ENCODE measurements at regions not wholly inside any gene's neighbourhood (a gene's known extent, or its start where the extent isn't known, plus 50 kb on each side); places are given as distances from the start of the nearest gene placed in this dataset.
"Not testable (repeated sequence)": the region's sequence is repeated elsewhere in the genome, so short reads cannot be mapped to it uniquely, and the experiment has no call there.

DNA sequence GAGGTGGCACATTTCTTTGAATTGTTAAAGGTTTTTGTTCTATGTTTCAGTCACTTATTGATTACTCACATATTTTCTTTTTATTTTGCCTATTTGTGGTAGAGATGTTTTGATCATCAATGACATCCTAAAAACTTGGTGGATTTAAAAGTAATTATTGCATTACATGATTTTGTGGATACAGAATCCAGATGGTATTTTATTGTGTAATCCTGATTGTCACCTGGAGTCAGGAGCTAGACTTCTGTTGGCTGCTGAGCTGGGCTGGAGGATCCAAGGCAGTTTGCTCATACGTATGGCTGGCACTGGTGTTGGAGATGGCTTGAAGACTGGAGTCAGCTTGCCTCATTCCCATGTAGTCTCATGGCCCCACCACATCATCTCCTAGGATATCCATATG lies 1009.6 kb upstream of the PCDH7 start:
- DNase-seq: no peak

DNA sequence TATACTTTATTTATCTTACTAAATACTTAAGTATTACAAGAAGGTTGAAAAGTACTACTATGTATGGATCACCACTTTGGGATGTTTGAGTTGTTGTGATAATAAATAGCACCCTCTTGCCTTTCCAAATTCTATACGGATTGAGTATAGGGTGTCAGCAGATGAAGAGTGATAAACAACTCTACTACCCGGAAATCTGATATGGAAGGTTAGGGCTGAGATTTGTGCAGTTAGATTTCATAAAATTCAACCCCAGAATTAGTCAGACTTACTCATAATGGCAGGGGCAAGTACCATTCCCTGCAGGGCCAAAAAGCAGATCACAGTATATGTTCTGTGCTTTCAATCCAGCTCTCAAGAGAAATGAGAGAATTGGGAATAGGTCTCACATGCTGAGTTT lies 1008.9 kb upstream of the PCDH7 start:
- no peak for DNase-seq

DNA sequence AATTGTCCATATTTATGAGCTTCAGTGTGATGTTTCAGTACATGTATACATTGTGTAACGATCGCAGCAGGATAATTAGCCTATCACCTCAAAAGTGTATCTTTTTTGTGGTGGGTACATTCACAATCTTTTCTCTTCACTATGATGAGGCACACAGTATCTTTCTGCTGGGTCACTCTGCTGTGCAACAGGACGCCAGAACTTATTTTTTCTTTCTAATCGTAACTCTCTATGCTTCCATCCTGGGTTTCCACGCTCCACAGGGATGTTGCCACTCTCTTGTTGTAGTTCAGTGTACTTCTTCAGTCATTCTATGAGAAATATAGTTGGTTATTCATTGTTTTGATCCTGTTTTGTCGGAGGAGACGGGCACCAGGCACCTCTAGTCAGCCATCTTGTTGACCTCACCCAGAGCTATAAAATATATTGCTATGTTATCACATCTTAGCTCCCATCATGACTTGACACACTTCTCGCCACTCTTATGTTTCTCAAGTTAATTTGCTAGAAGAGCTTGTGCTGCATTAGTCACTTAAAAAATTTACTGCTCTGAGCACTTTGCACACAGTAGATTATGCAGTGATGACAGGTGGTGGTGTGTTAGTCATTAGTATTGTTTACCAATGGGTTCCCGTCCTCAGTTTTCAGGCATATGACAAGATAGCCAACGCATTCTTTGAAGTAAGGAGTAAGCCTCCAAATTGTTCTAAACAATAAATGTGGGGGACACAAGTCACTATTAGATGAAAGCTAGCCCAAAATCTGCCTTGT lies 1002.7 kb upstream of the PCDH7 start:
- no peak for DNase-seq

DNA sequence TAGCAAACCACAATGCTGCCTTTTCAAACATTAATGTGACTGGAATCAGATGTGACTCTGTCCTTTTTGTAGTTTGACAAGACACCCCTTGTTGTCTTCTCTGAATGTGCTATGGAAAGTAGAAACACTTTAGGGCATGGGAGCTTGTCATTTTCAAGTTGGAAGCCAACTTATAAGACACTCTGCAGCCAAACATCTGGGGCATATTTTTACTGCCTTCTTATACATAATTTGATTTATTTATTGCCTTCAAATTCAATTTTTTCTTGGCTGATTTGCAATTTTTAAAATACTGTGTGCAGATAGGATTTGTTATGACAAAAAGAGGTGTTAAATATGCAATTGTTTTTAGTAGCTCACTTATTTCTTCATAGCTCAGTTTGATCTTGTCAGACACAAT lies 1002.0 kb upstream of the PCDH7 start:
- DNase-seq: no peak

DNA sequence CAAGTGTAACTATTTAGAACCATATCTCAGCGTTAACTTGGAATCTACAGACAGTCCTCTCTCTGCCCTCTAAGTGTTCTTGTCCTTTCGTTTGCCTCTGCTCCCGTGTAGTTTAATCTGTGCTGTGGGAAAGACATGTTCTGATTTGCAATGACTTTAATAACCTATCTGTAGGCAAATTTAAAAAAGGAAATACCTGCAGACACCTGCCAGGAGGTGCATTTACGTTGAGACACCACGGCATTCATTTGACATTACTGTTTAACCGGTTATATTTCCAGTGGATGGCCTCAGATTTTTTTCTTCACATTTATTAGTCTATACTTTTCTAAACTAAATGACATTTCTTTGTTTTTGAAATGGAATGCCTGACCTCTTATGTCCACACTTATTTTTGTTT lies 997.9 kb upstream of the PCDH7 start:
- DNase-seq: no peak

DNA sequence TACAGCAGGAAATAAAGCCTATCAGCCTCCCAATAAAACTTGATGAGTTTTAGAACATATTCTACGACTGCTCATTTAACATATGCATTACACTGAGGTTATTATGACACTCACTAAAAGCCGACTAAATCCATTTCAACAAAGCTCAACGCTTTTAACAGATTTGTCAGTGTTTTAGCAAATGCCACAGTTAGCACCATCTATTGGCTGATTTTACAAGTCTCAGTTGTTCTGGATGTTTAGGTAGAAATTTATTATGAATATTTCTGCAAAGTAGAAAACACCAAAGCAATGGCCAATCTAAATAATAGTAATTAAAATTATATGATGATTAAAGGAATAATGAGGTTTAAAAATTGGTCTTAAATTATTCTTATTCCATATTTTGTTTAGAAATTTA lies 993.2 kb upstream of the PCDH7 start:
- DNase-seq: no peak

DNA sequence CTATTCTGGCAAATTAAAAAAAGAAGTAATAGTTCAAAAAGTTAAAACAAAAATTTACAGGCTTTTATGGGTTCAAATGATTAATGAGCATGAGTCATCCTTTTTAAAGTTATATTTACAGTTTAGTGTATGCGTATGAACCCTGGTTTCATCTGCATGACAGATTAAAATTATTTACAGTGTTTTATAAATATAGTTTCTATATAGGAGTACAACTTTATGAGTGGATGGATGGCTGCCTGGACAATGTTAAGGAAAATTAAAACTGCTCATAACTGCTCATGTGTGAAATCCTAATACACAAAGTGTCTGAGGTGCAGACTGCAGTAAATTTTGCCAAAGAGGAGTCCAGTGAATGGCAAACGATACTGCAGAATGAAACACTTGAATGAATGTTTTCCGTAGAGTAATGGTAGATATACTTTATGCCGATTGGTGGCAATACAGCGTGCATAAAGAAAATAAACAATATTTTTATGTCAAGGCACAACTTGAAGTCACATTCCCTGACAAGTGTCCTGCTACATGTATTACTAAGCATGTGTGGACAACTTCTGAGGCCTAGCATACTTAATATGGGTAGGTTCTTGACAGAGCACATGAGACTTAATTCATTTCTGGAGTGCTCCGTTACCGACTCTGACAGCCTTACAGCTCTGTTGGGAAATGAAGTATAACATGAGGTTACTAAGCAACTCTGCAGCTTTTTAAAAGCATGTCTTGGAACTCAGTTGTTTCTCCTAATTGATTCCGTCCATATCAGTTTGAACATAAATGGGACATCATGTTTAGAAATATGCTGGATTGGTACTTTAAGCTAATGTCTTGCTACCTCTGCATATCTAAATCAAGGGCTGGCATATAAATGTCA lies 985.6 kb upstream of the PCDH7 start:
- DNase-seq: no peak

DNA sequence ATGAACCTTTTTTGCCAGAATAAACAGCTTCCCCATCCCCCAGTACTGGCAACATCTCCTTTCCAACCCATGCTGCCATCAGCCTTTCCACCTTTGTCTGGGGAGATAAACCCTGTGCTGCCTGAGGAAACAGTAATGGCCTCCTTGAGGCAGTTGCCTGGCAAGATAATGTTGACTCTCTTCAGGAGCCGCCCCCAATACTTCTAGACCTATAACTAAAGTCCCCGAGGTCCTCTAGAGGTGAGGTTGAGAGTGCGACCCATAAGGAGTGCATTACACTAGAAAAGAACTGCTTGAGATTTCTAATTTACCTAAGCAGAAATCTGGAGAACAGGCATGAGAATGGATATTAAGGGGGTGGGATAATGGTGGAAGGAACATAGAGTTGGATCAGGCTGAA lies 963.2 kb upstream of the PCDH7 start:
- DNase-seq: no peak

DNA sequence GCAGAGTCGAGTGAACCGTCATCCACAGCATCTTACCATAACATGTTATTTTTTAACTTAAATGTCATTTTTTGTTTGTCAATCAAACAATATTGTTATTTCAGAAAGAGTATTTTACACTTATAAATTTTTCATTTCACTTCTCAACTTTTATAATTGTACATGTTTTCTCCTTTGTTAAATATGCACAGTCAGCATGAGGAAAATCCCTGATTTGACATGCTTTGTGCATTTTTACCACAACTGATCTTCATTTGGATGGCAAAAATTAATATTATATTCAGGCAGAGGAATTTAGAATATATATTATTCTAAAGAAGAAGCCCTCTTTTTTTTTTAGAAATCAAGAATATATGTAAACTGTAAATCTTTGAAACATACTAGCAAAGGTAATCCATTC lies 958.0 kb upstream of the PCDH7 start:
- DNase-seq: no peak

DNA sequence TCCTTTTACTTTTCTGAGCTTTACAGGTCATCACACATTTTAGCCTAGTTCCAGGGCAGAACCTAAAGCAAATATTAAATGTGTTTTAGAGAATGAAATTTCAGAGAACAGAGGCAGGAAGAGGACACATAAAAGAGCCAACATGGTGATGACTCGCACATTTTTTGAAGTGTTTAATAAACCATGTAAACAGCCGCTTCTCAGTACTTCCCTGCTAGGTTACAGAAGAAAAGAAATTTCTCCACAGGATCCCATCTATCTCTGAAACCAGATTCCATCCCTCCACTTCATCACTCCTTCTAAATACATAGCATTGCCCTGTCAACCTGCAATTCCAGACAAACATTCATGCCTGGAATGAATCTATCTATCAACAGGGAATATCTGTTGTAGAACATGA lies 949.5 kb upstream of the PCDH7 start:
- DNase-seq: peak in 1 of 2 experiments; percentile 68

DNA sequence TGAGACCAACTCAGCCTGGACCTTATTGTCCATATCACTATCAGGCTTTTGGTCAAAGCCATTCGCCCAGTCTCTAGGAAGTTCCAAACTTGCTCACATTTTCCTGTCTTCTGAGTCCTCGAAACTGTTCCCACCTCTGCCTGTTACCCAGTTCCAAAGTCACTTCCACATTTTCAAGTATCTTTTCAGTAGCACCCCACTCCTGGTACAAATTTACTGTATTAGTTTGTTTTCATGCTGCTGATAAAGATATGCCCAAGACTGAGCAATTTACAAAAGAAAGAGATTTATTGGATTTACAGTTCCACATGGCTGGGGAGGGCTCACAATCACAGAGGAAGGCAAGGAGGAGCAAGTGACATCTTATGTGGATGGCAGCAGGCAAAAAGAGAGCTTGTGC lies 932.0 kb upstream of the PCDH7 start:
- DNase-seq: not testable (repeated sequence)

DNA sequence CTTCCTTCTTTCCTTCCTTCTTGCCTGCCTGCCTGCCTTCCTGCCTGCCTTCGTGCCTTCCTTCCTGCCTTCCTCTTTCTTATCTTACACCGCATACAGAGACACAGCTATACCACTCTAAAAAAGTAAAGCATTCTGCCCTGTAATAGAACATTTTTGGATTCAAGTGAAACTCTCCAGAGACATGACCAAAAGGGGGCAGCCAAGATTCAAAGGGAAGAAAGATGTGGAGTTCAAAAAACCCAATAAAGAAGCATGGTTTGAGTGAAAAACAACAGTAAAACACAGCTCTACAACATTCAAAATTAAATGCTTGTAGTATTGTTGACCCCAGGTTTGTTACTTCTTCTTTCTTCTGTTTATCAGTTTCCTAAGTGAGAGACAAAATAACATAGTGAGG lies 914.9 kb upstream of the PCDH7 start:
- peak; percentile 26 to 69 for DNase-seq

DNA sequence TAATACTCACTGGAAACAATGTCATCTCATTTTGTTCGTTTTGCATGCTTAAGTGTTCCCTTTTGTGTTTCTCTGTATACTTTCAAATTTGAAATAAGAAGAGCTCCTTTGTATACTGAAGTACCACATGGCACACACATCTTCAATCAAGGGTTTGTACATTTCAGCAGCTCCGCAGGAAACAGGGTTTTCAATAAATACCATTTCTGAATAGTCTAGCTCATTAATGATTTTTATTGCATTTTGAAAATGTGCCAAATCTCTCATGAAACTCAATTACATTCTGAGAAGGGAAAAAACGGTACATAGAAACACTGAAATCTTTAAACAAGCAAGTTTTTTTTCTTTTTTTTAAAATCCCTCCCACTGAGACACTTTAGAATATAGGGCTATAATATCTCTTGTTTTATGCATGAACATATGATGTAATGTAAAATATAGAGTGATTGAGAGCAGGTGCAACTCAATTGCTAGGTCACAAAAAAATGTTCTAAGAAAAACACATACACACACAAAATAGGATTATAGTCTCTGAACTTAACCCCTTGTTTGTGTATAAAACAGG lies 914.2 kb upstream of the PCDH7 start:
- DNase-seq: peak; percentile 19 to 62

DNA sequence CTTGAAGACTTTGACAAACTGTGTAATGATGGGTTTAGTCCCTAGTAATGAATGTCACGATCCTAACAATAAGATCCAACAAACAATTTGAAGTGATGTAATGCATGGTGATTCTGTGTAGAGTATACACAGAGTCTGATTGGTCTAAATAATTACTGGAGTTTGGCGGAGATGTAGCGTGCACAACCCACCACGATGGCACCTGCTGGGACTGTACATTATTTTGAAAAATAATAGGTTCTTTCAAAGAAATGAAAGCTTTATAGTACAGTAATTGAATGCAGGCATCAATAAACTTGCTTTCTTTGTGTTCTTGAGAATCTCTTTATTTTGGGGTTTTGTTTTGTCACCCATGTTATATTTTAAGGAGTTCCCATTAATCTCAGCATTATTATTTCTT lies 902.2 kb upstream of the PCDH7 start:
- DNase-seq: peak; percentile 19 to 59

DNA sequence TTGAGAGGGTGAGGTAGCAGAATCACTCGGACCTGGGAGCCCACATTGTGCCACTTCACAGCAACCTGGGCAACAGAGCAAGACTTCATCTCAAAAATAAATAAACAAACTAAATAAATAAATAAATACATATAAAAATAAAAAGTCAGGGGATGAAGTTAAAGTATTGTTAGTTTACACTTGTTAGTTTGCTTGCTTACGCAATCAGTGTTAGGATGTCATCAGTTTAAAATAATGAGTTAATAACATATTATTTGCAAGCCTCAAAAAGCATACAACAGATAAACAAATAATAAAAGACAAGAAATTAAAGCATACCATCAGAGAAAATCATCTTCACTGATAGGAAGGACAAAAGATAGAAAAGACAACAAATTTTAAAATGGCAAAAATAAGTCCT lies 891.1 kb upstream of the PCDH7 start:
- no peak for DNase-seq

DNA sequence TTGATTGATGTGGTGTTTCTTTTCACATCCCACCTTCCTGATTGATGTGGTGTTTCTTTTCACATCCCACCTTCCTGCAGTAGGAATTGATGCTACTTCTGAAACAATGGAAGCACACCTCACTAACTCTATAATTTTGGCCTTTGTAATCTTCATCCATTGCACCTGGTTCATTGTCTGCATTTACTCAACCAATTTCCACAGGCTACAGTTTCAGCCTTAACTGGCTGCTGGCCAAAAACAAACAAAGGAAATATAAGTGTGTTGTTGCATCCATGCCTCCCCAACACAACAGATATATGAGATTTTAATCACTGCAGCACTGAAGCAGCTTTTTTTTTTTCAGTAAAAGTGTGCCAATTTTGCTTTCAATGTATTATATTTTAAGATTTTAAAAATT lies 867.6 kb upstream of the PCDH7 start:
- DNase-seq: peak; percentile 90 to 98

DNA sequence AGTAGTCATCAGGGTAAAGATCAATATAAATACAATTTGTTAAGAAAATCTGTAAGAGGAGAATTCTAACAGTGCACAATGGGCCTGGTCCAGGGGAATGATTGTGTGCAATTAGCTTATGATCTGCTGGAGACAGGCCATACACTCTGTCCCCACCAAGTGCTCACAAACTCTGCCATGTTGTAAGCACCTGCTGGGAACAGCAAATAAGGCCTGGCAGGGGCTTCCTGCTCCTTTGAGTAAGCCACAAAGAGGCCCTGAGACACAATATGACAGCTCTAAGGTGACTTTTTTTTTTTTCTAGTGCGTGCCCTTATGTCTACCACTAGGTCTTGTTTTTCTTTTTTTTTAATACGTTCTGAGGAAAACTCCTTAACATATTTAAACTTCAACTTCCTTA lies 866.3 kb upstream of the PCDH7 start:
- DNase-seq: peak; percentile 79 to 97

DNA sequence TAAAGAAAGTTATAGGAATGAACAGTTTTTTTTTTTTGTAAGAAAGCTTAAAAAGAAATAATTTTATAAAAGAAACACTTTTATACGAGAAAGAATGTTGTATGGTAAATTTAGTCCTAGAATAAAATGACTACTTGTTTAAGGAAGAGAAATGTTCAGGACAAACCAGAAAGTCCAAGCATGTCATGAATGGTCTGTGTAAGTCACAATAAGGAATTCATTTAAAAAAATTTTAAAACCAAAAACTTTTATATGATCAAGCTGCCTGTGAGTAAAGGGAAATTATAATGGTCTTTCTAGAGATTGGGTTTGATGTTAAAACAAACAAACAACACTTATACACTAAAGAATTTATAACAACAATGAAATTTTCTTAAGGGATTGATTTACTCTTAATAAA lies 858.9 kb upstream of the PCDH7 start:
- no peak for DNase-seq

DNA sequence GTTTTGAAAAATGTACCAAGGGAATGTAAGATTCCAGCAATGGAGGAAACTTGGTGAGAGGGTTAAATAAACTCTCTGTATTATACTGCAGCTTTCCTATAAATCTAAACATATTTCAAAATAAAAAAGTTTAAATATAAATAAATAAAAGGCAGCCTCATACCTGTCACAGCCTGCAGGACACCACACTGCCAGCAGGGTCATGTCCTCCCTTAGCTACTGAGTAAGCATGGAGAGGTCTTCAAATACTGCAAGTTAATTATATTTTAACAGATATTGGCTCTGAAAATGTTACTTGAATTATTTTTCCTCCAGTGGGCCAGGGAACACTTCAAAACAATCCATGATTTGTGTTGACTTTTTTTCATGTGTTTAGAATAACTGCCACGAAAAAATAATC lies 852.8 kb upstream of the PCDH7 start:
- no peak for DNase-seq

DNA sequence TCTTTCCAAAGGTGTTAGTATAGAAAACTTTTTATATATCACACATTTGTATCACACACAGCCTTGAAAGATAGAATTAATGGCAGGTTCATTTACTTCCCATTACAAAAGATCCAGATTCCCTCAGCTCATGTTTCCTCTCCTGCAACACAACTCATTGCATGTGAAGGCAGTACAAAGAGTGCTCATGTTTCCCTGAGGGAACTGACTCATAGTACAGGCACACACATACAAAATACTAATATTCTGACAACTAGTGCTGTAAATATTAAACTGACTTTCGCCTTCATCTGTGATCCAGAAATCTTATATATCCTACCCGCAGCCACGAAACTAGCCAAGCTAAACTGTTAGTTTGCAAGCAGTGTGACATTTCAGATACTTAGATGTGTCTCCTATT lies 819.8 kb upstream of the PCDH7 start:
- DNase-seq: no peak

DNA sequence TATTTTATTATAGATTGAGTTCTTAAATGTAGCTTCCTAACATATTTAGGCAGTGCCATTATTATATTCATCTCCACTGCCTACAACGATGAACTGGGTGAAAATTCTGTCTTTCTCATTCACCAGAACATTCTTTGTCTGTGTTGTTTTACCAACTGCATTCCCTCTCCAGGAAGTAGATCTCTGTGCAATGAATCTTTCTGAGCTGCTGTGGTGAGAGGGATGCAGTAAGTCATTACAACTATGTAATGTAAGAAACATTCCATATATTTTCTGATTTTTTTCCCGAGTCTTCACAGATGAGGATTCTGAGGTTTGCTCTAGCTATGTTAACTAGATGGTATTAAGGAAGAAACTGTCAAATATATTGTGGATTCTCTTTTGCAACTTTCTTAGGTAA lies 811.9 kb upstream of the PCDH7 start:
- DNase-seq: no peak

DNA sequence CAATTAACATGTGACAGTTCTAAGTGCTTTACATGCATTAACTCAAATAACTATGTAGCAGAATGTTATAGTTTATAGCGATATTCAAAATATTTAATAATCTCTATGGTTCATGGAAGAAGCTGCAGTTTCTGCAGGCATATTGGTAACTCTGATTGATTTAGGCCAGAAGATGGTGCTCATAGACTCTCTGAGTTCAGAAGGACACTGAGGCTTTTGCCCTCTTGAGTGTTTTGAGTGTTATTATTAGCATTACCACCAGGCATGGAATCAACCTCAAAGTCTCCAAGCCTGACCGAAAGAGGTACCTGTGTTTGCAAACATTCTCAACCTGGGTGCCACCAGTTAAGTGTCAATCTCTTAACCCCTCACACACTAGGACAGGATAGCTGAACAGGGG lies 792.3 kb upstream of the PCDH7 start:
- DNase-seq: no peak

DNA sequence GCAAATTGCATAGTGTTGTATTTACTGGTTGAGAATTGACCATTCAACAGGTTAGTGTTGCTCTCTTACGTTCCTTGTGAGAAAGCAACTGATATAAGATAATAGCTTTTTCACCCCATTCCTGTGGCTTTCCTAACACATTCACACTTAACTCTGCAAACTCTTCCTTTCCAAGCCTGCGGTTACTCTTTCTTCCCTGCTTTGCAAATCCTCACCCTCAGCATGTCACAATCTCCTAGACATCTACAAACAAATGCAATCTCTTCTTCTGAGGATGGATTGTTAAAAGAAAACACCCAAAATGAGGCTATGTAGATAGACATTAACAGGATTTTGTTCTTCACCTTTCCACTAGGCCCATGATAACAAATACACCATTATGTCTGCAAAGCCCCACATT lies 771.7 kb upstream of the PCDH7 start:
- DNase-seq: no peak

DNA sequence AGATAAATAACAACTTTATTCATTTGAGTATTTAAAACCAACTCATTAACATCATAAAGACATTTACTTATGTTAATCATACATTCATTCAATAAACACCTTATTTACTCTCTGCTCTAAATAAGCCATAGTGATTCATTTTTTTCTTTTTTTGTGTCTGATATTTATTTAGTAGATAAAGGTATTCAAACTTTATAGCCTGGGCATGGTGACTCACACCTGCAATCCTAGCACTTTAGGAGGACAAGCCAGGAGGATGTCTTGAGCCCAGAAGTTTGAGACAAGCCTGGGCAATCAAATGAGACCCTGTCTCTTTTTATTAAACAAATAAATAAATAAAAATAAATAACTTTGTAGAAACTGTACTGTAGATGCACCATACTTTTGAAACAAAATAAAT lies 771.3 kb upstream of the PCDH7 start:
- no peak for DNase-seq

Measured in NCI-H2081 (cell line).